Tibial nerve (tissue), 3 donors: ENCODE measurements at regions not wholly inside any gene's neighbourhood (a gene's known extent, or its start where the extent isn't known, plus 50 kb on each side); places are given as distances from the start of the nearest gene placed in this dataset.

Experiments used
- CTCF ChIP-seq, 5 experiments: fragments of 200-600 bp in 3 of 5; fragments of 450-650 bp in 2 of 5; sonication (generic) in 3 of 5; IDR thresholded peaks; one replicate each; pipeline ENCODE4 v1.5.1; 2016 to 2019; ENCODE audit warnings: antibody characterized with exemption in 5 of 5, mild to moderate bottlenecking in 3 of 5, moderate library complexity in 2 of 5
- POLR2A ChIP-seq, 2 donors: fragments of 450-650 bp; IDR thresholded peaks; one replicate each; pipeline ENCODE4 v1.6.1; 2017; ENCODE audit warnings: antibody characterized with exemption in 2 of 2, mild to moderate bottlenecking in 2 of 2, moderate library complexity in 2 of 2

GRCh38 chr1:239708622-239709021 lies 322.3 kb downstream of the CHRM3 start:
- TF ChIP-seq CTCF (IDR thresholded peaks at IDR 0.05) (no peak), POLR2A (IDR thresholded peaks at IDR 0.05) (no peak)
